HepG2 (cell line): ENCODE measurements at regions not wholly inside any gene's neighbourhood (a gene's known extent, or its start where the extent isn't known, plus 50 kb on each side); places are given as distances from the start of the nearest gene placed in this dataset.

Experiments used
- ATAC-seq: fragments of 200-7000 bp; cut with Tn5 transposase; 3 replicates; pipeline ENCODE4 v1.9.1; 2020; ENCODE audit warnings: mild to moderate bottlenecking, moderate library complexity
- BruUV-seq: library from RNA; stranded (reverse); fragments of 400-500 nt; replicated peaks from 2 replicates; lab custom pipeline; 2021; lab: Mats Ljungman, UMichigan
- CTCF ChIA-PET: fragments of 300-600 bp; formaldehyde crosslinking; extraction: SDS; loops from one replicate; lab custom pipeline; 2021; ENCODE audit warnings: low total read pairs, inconsistent platforms, low intra/inter-chr PET ratio; lab: Yijun Ruan, JAX
- POLR2A ChIA-PET: fragments of 350-600 bp; sonication (Branson Sonifier 250); formaldehyde crosslinking; loops from one replicate; lab custom pipeline; 2020; ENCODE audit warnings: antibody characterized with exemption, inconsistent platforms; lab: Yijun Ruan, JAX
- DNase-seq: peaks from one replicate; pipeline ENCODE4 v3.0.0-alpha.2; 2015; ENCODE audit warnings: low spot score
- FAIRE-seq: peaks from 3 replicates; lab custom pipeline; 2011; peaks lifted over from hg19 to GRCh38; lab: Jason Lieb, UNC
- H2AFZ ChIP-seq: one replicate; pipeline ENCODE4 v1.6.1; 2011; ENCODE audit warnings: low read length, inconsistent platforms
- H3K27ac ChIP-seq: fragments of 300-600 bp; 3 replicates; pipeline ENCODE4 v1.8.0; 2011; ENCODE audit warnings: mixed run types, mild to moderate bottlenecking, mixed read lengths, low read length, inconsistent platforms; ENCODE audit not compliant: insufficient read depth; ENCODE audit errors: extremely low read length
- H3K27me3 ChIP-seq, 2 experiments: fragments of 200-600 bp in 1 of 2; 2 replicates in 1 of 2; 3 replicates in 1 of 2; pipeline versions ENCODE4 v1.6.0 to v1.8.0; 2011; ENCODE audit warnings: low read length in 2 of 2, mild to moderate bottlenecking in 2 of 2, moderate library complexity in 2 of 2, inconsistent platforms in 1 of 2; ENCODE audit not compliant: insufficient read depth in 2 of 2, control insufficient read depth in 1 of 2
- H3K36me3 ChIP-seq, 2 experiments: fragments of 200-600 bp in 1 of 2; replicated peaks in 1 of 2; 2 replicates in 1 of 2; 3 replicates in 1 of 2; pipeline versions ENCODE4 v1.5.1 to v1.8.0; 2011; ENCODE audit warnings: low read length in 2 of 2, inconsistent platforms in 1 of 2; ENCODE audit not compliant: insufficient read depth in 2 of 2, control insufficient read depth in 1 of 2
- H3K4me1 ChIP-seq: 2 replicates; pipeline ENCODE4 v1.5.1; 2012; ENCODE audit warnings: low read length, inconsistent platforms; ENCODE audit not compliant: insufficient read depth
- H3K4me2 ChIP-seq: 2 replicates; pipeline ENCODE4 v1.6.0; 2011; ENCODE audit warnings: low read depth, low read length, inconsistent platforms
- H3K4me3 ChIP-seq, 3 experiments: fragments of 200-600 bp in 1 of 3; sonication (generic), shearing (Covaris generic) in 1 of 3; replicated peaks in 1 of 3; 2 replicates each; pipeline ENCODE4 v1.5.1; 2011 to 2016; ENCODE audit warnings: low read length in 3 of 3, inconsistent platforms in 2 of 3, low read depth in 2 of 3, mild to moderate bottlenecking in 2 of 3, control low read depth in 1 of 3, mixed read lengths in 1 of 3; ENCODE audit not compliant: insufficient read depth in 1 of 3
- H3K79me2 ChIP-seq: one replicate; pipeline ENCODE4 v1.6.1; 2011; ENCODE audit warnings: low read length, inconsistent platforms; ENCODE audit not compliant: insufficient read depth
- H3K9ac ChIP-seq: 2 replicates; pipeline ENCODE4 v1.6.0; 2011; ENCODE audit warnings: mild to moderate bottlenecking, low read depth, low read length, inconsistent platforms; ENCODE audit not compliant: insufficient read depth
- H3K9me3 ChIP-seq: 2 replicates; pipeline ENCODE4 v1.5.1; 2012; ENCODE audit warnings: mild to moderate bottlenecking, low read length
- H4K20me1 ChIP-seq: 2 replicates; pipeline ENCODE4 v1.6.0; 2011; ENCODE audit warnings: inconsistent platforms, mild to moderate bottlenecking, low read length, moderate library complexity; ENCODE audit not compliant: insufficient read depth
- AHR ChIP-seq: IDR thresholded peaks from 2 replicates; pipeline ENCODE4 v1.6.1; 2018; ENCODE audit warnings: missing genetic modification reagents, missing compliant biosample characterization
- ATM ChIP-seq: fragments of 450-650 bp; IDR thresholded peaks from 2 replicates; pipeline ENCODE4 v1.7.1; 2017; ENCODE audit warnings: mild to moderate bottlenecking, borderline replicate concordance
- HNF1B ChIP-seq: sonication (generic); formaldehyde crosslinking; IDR thresholded peaks from 2 replicates; pipeline ENCODE4 v1.5.1; 2020; ENCODE audit warnings: mild to moderate bottlenecking, moderate library complexity, missing genetic modification reagents
- IKZF4 ChIP-seq: sonication (generic); formaldehyde crosslinking; IDR thresholded peaks from 2 replicates; pipeline ENCODE4 v1.5.1; 2020; ENCODE audit warnings: borderline replicate concordance, mild to moderate bottlenecking, low read depth, missing genetic modification reagents; ENCODE audit errors: not compliant biosample characterization
- NCOA2 ChIP-seq: sonication (generic); formaldehyde crosslinking; IDR thresholded peaks from 2 replicates; pipeline ENCODE4 v1.8.0; 2022; ENCODE audit warnings: inconsistent platforms
- PHF8 ChIP-seq: sonication (generic); formaldehyde crosslinking; IDR thresholded peaks from 2 replicates; pipeline ENCODE4 v1.5.0; 2020; ENCODE audit warnings: missing genetic modification reagents
- SOX13 ChIP-seq, 3 experiments: fragments of 450-650 bp in 1 of 3; sonication (generic) in 1 of 3; formaldehyde crosslinking in 1 of 3; IDR thresholded peaks in 2 of 3; conservative IDR thresholded peaks in 1 of 3; 2 replicates each; pipeline versions ENCODE4 v1.5.0 to v1.6.1; 2016 to 2020; ENCODE audit warnings: antibody characterized with exemption in 1 of 3, mild to moderate bottlenecking in 1 of 3, missing compliant biosample characterization in 1 of 3, missing genetic modification reagents in 1 of 3, moderate library complexity in 1 of 3
- TBL1XR1 ChIP-seq: fragments of 150-350 bp; IDR thresholded peaks from 2 replicates; pipeline ENCODE4 v1.6.1; 2014; ENCODE audit warnings: borderline replicate concordance, low read length; ENCODE audit not compliant: partially characterized antibody
- ZBTB3 ChIP-seq: sonication (generic); formaldehyde crosslinking; IDR thresholded peaks from 2 replicates; pipeline ENCODE4 v1.4.0; 2020; ENCODE audit warnings: low read depth, mild to moderate bottlenecking, moderate library complexity, missing genetic modification reagents, borderline replicate concordance
- ZNF101 ChIP-seq: sonication (generic); formaldehyde crosslinking; IDR thresholded peaks from 2 replicates; pipeline ENCODE4 v1.4.0; 2020; ENCODE audit warnings: mild to moderate bottlenecking, low read depth, missing genetic modification reagents, borderline replicate concordance
- ZNF207 ChIP-seq: fragments of 450-650 bp; IDR thresholded peaks from 2 replicates; pipeline ENCODE4 v1.6.1; 2016; ENCODE audit warnings: antibody characterized with exemption, borderline replicate concordance
- ZNF572 ChIP-seq: sonication (generic); formaldehyde crosslinking; IDR thresholded peaks from 2 replicates; pipeline ENCODE4 v1.5.1; 2020; ENCODE audit warnings: mild to moderate bottlenecking, missing genetic modification reagents
- ZNF644 ChIP-seq: IDR thresholded peaks from 2 replicates; pipeline ENCODE4 v1.6.1; 2016; ENCODE audit warnings: low read depth
- ZNF660 ChIP-seq: sonication (generic); formaldehyde crosslinking; IDR thresholded peaks from 2 replicates; pipeline ENCODE4 v1.5.1; 2020; ENCODE audit warnings: mild to moderate bottlenecking, low read depth, missing genetic modification reagents, borderline replicate concordance
- ZSCAN29 ChIP-seq: sonication (generic); formaldehyde crosslinking; conservative IDR thresholded peaks from 2 replicates; pipeline ENCODE4 v1.4.0; 2020; ENCODE audit warnings: mild to moderate bottlenecking, missing genetic modification reagents
- WGBS: methylation state at CpG from one replicate; pipeline ENCODE4 v1.1.6; 2017; ENCODE audit warnings: low lambda C conversion rate; 5-methylcytosine and 5-hydroxymethylcytosine counted together
- in situ Hi-C: cut with HindIII; loops from 2 replicates; pipeline ENCODE4 v1.10.0; 2017; ENCODE audit warnings: low pct_unique_long_range_greater_than_20kb; ENCODE audit not compliant: extremely low pct_ligation_motif_present
- intact Hi-C: fragments of 100-400 bp; cut with micrococcal nuclease; formaldehyde crosslinking; loops from one replicate; pipeline ENCODE4 v1.10.0; 2022; ENCODE audit not compliant: unreplicated experiment
- TF ChIP-seq, protein P1 (sequence below): sonication (generic); formaldehyde crosslinking; IDR thresholded peaks from 2 replicates; pipeline ENCODE4 v1.4.0; 2020; ENCODE audit warnings: low read depth, missing genetic modification reagents

GRCh38 chr13:104799152-104799551 lies 1732.9 kb upstream of the SLC10A2 start (continued):
- TF ChIP-seq IKZF4 (no peak), ZNF660 (no peak)
- TF ChIP-seq, all 625 proteins: peak for 0

DNA sequence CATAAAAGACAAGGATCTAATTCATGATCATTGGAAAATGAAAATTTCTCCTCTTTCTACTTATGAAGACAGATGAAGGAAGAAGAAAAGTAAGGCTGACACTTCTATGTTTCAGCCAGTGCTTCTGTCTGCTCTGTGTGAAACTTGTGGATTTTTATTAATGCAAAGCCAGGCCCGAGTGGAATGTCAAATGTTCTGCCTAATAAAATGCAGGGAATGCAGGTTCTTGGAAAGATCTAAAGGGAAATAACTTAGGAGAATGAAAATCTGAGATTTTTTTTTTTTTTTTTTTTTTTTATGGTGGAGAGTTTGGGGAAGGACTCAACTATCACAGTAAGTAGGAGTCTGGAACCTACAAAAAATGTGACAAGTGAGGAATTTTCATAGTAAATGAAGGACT lies 1732.3 kb upstream of the SLC10A2 start:
- no peaks in the 10 kb centered on the region; a peak in 1 of 5 replicates for H3K27me3 ChIP-seq
- H3K36me3 ChIP-seq: no peaks in the 10 kb centered on the region
- in situ Hi-C loops (no loop called here), intact Hi-C loops (no loop called here)
- no peaks in the 10 kb centered on the region for H3K79me2 ChIP-seq
- no peak overlapping the region for H3K9ac ChIP-seq
- TF ChIP-seq ZNF644 (CRISPR knock-in tag) (no peak), NCOA2 (CRISPR knock-in tag) (no peak), SOX13 (IDR thresholded peaks at IDR 0.05) (no peak), SOX13 (CRISPR knock-in tag; conservative IDR thresholded peaks at IDR 0.05 in 1 of 2, IDR thresholded peaks at IDR 0.05 in 1 of 2) (no peak), AHR (CRISPR knock-in tag) (no peak), ZBTB3 (CRISPR knock-in tag) (no peak), HNF1B (CRISPR knock-in tag) (no peak), ZNF572 (CRISPR knock-in tag) (no peak), ZNF207 (no peak), ZSCAN29 (CRISPR knock-in tag) (no peak), ZNF101 (no peak), PHF8 (no peak), TBL1XR1 (no peak), ATM (no peak)
- TF ChIP-seq, protein P1, sequence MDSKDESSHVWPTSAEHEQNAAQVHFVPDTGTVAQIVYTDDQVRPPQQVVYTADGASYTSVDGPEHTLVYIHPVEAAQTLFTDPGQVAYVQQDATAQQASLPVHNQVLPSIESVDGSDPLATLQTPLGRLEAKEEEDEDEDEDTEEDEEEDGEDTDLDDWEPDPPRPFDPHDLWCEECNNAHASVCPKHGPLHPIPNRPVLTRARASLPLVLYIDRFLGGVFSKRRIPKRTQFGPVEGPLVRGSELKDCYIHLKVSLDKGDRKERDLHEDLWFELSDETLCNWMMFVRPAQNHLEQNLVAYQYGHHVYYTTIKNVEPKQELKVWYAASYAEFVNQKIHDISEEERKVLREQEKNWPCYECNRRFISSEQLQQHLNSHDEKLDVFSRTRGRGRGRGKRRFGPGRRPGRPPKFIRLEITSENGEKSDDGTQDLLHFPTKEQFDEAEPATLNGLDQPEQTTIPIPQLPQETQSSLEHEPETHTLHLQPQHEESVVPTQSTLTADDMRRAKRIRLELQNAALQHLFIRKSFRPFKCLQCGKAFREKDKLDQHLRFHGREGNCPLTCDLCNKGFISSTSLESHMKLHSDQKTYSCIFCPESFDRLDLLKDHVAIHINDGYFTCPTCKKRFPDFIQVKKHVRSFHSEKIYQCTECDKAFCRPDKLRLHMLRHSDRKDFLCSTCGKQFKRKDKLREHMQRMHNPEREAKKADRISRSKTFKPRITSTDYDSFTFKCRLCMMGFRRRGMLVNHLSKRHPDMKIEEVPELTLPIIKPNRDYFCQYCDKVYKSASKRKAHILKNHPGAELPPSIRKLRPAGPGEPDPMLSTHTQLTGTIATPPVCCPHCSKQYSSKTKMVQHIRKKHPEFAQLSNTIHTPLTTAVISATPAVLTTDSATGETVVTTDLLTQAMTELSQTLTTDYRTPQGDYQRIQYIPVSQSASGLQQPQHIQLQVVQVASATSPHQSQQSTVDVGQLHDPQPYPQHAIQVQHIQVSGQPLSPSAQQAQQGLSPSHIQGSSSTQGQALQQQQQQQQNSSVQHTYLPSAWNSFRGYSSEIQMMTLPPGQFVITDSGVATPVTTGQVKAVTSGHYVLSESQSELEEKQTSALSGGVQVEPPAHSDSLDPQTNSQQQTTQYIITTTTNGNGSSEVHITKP (CRISPR knock-in tag): no peak
- H3K4me2 ChIP-seq: no peak overlapping the region
- ATAC-seq (no peak), FAIRE-seq (no peak), DNase-seq (no peak)
- H3K27ac ChIP-seq: no peak overlapping the region
- no peak overlapping the region for H2AFZ ChIP-seq
- BruUV-seq: no TSS peak
- no peak overlapping the region for H3K4me3 ChIP-seq
- peaks cover 50% of the 10 kb centered on the region for H3K9me3 ChIP-seq
- CTCF ChIA-PET: no interaction called here
- H3K4me1 ChIP-seq: no peaks in the 10 kb centered on the region
- H4K20me1 ChIP-seq: no peaks in the 10 kb centered on the region
- WGBS: 0% methylated on average over 1 of the region's 1 CpG
- POLR2A ChIA-PET: no interaction called here
